Testis (tissue), 2 donors: ENCODE measurements at regions not wholly inside any gene's neighbourhood (a gene's known extent, or its start where the extent isn't known, plus 50 kb on each side); places are given as distances from the start of the nearest gene placed in this dataset.

Experiments
- CTCF ChIP-seq, 3 experiments: fragments of 450-650 bp in 2 of 3; fragments of 200-600 bp in 1 of 3; sonication (generic) in 1 of 3; IDR thresholded peaks; one replicate each; pipeline ENCODE4 v1.5.1; 2016 to 2019; ENCODE audit warnings: antibody characterized with exemption in 3 of 3, mild to moderate bottlenecking in 2 of 3, moderate library complexity in 1 of 3
- POLR2A ChIP-seq: fragments of 450-650 bp; IDR thresholded peaks from one replicate; pipeline ENCODE4 v1.6.1; 2017; ENCODE audit warnings: antibody characterized with exemption, mild to moderate bottlenecking, moderate library complexity

DNA sequence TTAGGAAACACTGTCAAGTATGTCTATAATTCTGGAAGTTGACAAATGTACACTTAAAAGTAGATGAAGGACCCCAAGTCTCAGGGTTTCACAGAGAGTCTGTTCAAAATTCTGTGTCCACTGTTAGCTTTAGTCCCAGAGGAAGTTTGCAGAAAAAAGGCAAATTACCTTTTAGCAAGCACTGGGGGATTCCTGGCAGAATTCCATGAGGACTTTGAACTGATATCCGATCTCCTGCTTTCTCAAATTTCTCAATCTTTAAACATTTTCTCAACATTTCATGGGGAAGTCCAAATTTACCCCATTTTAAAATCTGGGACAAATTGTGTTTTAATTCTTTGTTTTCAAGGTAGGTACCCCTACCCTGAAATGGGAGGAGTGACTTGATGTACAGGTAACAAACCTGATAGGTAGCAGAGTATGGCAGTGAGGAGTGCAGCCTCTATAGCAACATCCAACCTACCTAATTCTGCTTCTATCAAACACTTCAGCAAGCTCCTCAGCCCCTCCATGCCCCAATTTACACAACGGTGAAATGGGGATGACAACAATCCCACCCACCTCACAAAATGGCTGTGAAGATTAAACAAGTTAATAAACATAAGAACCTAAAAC is 344.9 kb downstream of the OMA1 start:
- TF ChIP-seq POLR2A = no peak
- TF ChIP-seq CTCF (IDR thresholded peaks at IDR 0.05) = no peak
